NCI-H510A treated with DMSO at 0.1 percent for 48 hours (cell line): ENCODE measurements at regions not wholly inside any gene's neighbourhood (a gene's known extent, or its start where the extent isn't known, plus 50 kb on each side); places are given as distances from the start of the nearest gene placed in this dataset.
"Not testable (repeated sequence)": the region's sequence is repeated elsewhere in the genome, so short reads cannot be mapped to it uniquely, and the experiment has no call there.

Source experiments
- DNase-seq: peaks from one replicate; lab custom pipeline; 2025; lab: John Stamatoyannopoulos, UW

GRCh38 chr10:108352771-108353170, 1188.3 kb upstream of the SORCS1 start:
- no peak for DNase-seq

- DNase-seq: no peak
These were observed 1183.7 kb upstream of the SORCS1 start for GRCh38 chr10:108348215-108348614.

GRCh38 chr10:108346066-108346465, 1181.6 kb upstream of the SORCS1 start:
- no peak for DNase-seq

GRCh38 chr10:108338146-108338545, 1173.6 kb upstream of the SORCS1 start:
- DNase-seq: no peak

- DNase-seq: no peak
These were observed 1172.3 kb upstream of the SORCS1 start for GRCh38 chr10:108336836-108337235.

GRCh38 chr10:108327706-108328105, 1163.2 kb upstream of the SORCS1 start:
- no peak for DNase-seq

- DNase-seq: no peak
These were observed 1158.8 kb upstream of the SORCS1 start for GRCh38 chr10:108323274-108323798.

- no peak for DNase-seq
These were observed 1155.1 kb upstream of the SORCS1 start for GRCh38 chr10:108319434-108320222.

- DNase-seq: not testable (repeated sequence)
These were observed 1151.1 kb upstream of the SORCS1 start for GRCh38 chr10:108315636-108316035.

- DNase-seq: no peak
These were observed 1143.4 kb upstream of the SORCS1 start for GRCh38 chr10:108307925-108308312.

GRCh38 chr10:108307250-108307924, 1142.9 kb upstream of the SORCS1 start:
- no peak for DNase-seq

- DNase-seq: no peak
These were observed 1138.6 kb upstream of the SORCS1 start for GRCh38 chr10:108303149-108303548.

GRCh38 chr10:108301002-108301401, 1136.5 kb upstream of the SORCS1 start:
- DNase-seq: no peak

- no peak for DNase-seq
These were observed 1126.3 kb upstream of the SORCS1 start for GRCh38 chr10:108290823-108291222.

- no peak for DNase-seq
These were observed 1111.6 kb upstream of the SORCS1 start for GRCh38 chr10:108275895-108276685.

GRCh38 chr10:108260383-108260906, 1095.9 kb upstream of the SORCS1 start:
- no peak for DNase-seq

- no peak for DNase-seq
These were observed 1089.6 kb upstream of the SORCS1 start for GRCh38 chr10:108254089-108254488.

- no peak for DNase-seq
These were observed 1088.3 kb upstream of the SORCS1 start for GRCh38 chr10:108252771-108253170.

GRCh38 chr10:108250936-108251620, 1086.6 kb upstream of the SORCS1 start:
- DNase-seq: no peak

- DNase-seq: no peak
These were observed 1085.4 kb upstream of the SORCS1 start for GRCh38 chr10:108249940-108250339.

GRCh38 chr10:108244443-108245228, 1080.1 kb upstream of the SORCS1 start:
- no peak for DNase-seq
